Omental fat pad (tissue), 3 donors: ENCODE measurements at regions not wholly inside any gene's neighbourhood (a gene's known extent, or its start where the extent isn't known, plus 50 kb on each side); places are given as distances from the start of the nearest gene placed in this dataset.

Source experiments
- ATAC-seq: fragments of 150-250 bp; one replicate; pipeline ENCODE4 v1.9.1; 2016; ENCODE audit warnings: mild to moderate bottlenecking, moderate library complexity; ENCODE audit not compliant: low FRiP score
- DNase-seq: peaks from one replicate; pipeline ENCODE4 v3.0.0-alpha.2; 2019; ENCODE audit warnings: low spot score
- CTCF ChIP-seq, 3 donors: fragments of 450-650 bp; IDR thresholded peaks; one replicate each; pipeline ENCODE4 v1.5.1; 2016 to 2017; ENCODE audit warnings: antibody characterized with exemption in 3 of 3, mild to moderate bottlenecking in 3 of 3, moderate library complexity in 2 of 3

- no peak for TF ChIP-seq CTCF (IDR thresholded peaks at IDR 0.05)
- ATAC-seq (no peak), DNase-seq (no peak)
These were observed 515.8 kb downstream of the KIF4B start for GRCh38 chr5:155529362-155529761.

- no peak for TF ChIP-seq CTCF (IDR thresholded peaks at IDR 0.05)
- DNase-seq, result no peak
- ATAC-seq, result no peak
These were observed 516.5 kb downstream of the KIF4B start for GRCh38 chr5:155530046-155530445.

GRCh38 chr5:155532621-155533311 lies 519.2 kb downstream of the KIF4B start:
- TF ChIP-seq CTCF (IDR thresholded peaks at IDR 0.05), result no peak
- no peak for DNase-seq
- ATAC-seq, result no peak

GRCh38 chr5:155540000-155540595 lies 526.5 kb downstream of the KIF4B start:
- ATAC-seq (no peak), DNase-seq (no peak)
- TF ChIP-seq CTCF (IDR thresholded peaks at IDR 0.05), result no peak

GRCh38 chr5:155546075-155546474 lies 532.5 kb downstream of the KIF4B start:
- TF ChIP-seq CTCF (IDR thresholded peaks at IDR 0.05), result no peak
- DNase-seq (no peak), ATAC-seq (no peak)

GRCh38 chr5:155554500-155554899 lies 540.9 kb downstream of the KIF4B start:
- DNase-seq, result no peak
- no peak for ATAC-seq
- TF ChIP-seq CTCF (IDR thresholded peaks at IDR 0.05), result no peak

GRCh38 chr5:155556222-155556621 lies 542.7 kb downstream of the KIF4B start:
- ATAC-seq, result no peak
- no peak for DNase-seq
- no peak for TF ChIP-seq CTCF (IDR thresholded peaks at IDR 0.05)
